HG02623 (cell line): ENCODE measurements at regions not wholly inside any gene's neighbourhood (a gene's known extent, or its start where the extent isn't known, plus 50 kb on each side); places are given as distances from the start of the nearest gene placed in this dataset.

Experiments
- ATAC-seq: cut with Tn5 transposase; IDR thresholded peaks from one replicate; pipeline ENCODE4 v1.9.1; 2021; ENCODE audit warnings: moderate library complexity; ENCODE audit not compliant: unreplicated experiment

GRCh38 chr4:163582703-163583102, 88.2 kb downstream of the TMA16 start:
- no peak for ATAC-seq

DNA sequence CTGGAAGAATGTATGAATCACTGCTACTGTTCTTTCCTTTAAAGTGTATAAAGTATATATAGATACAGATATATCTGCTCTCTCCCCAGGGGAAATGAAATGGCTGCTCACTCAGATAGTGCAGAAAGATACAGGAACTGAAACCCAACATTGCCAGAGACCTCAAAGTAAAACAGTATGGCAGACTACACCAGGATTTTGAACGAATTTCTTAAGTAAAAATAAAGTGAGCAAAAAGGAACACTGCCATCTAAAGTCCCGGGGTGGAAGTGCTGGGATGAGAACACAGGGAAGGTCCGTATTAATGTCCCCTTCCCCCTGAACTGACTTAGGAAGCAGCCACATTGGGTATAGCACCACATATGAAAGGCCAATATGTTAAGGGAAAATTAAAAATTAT, 93.4 kb downstream of the TMA16 start:
- ATAC-seq, result peak; percentile 46

GRCh38 chr4:163588532-163588931, 94.0 kb downstream of the TMA16 start:
- ATAC-seq, result no peak

GRCh38 chr4:163590103-163590502, 95.6 kb downstream of the TMA16 start:
- ATAC-seq, result peak; percentile 24

- peak; percentile 0 for ATAC-seq
Observed at GRCh38 chr4:163590619-163591264, 96.3 kb downstream of the TMA16 start.

DNA sequence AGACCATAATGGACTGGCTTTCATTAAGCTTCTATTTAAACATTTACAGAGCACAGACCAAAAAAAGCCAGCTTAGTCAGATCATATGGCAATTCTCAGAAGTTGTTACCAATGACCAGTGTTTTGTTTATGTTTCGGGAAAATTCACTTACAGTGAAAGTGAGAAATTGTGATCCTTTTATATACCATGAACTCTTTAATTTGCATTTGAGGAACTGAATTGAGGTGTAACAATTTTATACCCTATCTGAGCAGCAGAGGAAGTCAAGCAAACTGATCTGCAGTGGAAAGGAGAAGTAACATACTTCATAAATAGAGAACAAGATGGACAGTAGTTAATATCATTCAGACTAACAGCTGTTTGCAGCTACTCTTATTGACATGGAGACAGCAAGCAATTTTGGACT, 97.1 kb downstream of the TMA16 start:
- peak; percentile 80 for ATAC-seq

- ATAC-seq, result no peak
Observed at GRCh38 chr4:163592212-163592611, 97.7 kb downstream of the TMA16 start.

DNA sequence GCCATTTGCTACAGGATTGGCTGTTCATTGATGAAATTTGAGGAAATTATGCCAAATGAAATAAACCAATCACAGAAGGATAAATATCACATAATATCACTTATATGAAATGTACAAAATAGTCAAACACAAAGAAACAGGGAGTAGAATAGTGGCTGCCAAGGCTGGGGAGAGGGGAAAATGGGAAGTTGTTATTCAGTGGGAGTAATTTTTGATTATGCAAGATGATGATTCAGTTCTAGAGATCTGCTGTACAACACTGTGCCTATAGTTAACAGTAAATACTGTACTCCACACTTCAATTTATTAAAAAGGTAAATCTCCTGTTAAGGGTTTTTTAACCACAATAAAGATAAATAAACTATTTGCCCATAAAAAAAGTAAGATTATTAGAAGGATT, 101.1 kb downstream of the TMA16 start:
- no peak for ATAC-seq

DNA sequence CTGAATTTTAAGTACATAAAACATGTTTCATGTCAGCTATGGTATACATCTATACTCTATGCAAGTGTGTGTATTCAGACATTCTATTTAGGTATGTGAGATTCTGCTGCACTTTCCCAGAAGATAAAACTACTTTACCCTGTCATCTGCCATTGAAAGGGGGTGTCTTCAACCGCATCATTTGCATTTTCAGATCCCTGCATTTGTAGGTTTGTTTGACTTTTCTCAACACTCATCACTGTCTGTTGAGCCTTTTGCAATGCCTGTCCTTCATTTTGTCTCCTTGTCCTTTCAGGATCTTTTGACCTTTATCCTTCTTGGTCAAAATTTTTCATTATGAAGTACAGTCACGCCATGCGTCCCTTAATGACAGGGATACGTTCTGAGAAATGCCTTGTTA, 103.5 kb downstream of the TMA16 start:
- peak; percentile 63 for ATAC-seq

DNA sequence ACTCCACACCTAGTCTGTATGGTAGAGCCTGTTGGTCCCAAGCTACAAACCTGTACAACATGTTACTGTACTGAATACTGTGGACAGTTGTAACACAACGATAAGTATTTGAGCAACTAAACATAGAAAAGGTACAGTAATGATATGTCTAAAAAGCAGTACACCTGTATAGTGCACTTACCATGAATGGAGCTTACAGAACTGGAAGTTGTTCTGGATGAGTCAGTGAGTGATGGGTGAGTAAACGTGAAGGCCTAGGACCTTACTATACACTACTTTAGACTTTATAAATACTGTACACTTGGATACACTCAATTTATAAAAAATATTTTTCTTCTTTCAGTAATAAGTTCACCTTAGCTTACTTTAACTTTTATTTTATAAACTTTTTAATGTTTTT, 104.0 kb downstream of the TMA16 start:
- peak; percentile 25 for ATAC-seq

- peak; percentile 42 for ATAC-seq
Observed at GRCh38 chr4:163600727-163601126, 106.2 kb downstream of the TMA16 start.

DNA sequence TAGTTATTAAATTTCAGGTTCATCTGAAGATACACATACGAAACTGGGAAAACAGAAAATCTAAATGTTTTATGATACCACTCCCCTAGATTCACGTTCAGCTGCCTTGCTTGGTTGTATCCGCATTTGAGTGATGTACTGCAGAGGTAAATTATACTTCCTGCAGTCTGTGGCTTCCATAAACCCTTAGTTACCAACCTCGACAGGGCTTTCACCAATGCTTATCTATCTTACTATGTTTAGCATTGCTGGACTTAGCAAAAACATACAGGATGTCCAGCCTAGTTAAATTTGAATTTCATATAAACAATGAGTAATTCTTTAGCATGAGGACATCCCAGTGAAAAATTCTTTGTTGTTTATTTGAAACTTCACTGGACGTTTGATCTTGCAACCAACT, 108.8 kb downstream of the TMA16 start:
- no peak for ATAC-seq

DNA sequence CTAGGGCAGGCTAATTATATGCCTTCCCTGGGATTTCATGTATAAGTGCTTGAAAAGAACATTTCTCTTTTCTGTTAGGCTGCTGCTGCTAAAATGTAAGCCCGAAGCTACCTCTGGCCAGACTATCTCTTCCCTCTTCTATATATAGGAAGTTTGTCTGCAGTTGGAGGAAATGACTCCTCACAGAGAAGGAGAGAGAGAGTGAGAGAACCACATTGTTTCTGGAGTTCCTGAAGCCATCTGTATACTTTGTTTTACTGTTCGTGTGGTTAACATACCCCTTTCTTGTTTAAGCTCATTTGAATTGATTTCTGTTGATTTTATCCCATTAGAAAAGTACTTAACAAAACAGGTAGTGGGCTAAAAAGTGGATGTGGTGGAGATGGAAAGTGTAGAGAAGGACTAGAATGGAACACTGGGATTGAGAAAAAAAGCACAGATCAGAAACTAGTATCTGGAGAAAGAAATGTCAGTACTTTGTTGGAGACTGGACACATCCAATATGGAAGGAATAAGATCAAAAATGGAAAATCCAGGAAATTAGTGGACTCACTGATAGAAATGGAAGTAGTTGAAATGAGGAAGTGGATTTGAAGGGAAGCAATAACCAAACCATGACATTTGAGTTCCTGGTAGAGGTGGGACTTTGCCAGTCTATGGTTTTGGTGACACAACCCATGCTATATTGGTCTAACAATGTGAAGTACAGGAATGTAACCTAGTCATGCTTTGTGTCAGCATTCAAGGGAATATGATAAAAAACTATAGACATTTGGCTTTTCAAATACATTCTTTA, 112.6 kb downstream of the TMA16 start:
- no peak for ATAC-seq

DNA sequence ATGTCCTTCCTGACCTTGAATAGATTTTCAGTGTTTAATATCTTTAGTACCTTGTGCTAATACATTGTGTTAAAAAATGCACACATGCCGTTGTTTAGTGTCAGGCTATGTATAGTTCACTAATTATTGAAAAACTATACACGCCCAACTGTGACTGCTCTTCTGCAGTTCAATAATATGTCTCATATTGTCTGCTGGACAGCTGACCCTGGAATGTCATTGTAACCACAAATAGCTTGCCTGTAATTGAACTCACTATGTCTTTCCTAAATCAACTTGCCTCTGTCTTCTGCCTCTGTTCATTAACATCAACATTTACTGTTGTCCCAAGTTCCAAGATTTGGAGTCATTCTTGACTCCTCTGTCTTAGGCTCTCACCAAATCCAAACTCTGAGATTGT, 114.5 kb downstream of the TMA16 start:
- ATAC-seq, result no peak

- ATAC-seq, result no peak
Observed at GRCh38 chr4:163610648-163611047, 116.2 kb downstream of the TMA16 start.

- ATAC-seq, result no peak
Observed at GRCh38 chr4:163611182-163611581, 116.7 kb downstream of the TMA16 start.

GRCh38 chr4:163611784-163612445, 117.4 kb downstream of the TMA16 start:
- peak; percentile 63 for ATAC-seq

GRCh38 chr4:163612762-163613161, 118.3 kb downstream of the TMA16 start:
- no peak for ATAC-seq

- ATAC-seq, result no peak
Observed at GRCh38 chr4:163613383-163613782, 118.9 kb downstream of the TMA16 start.

GRCh38 chr4:163614866-163615265, 120.4 kb downstream of the TMA16 start:
- no peak for ATAC-seq

GRCh38 chr4:163618845-163619244, 124.4 kb downstream of the TMA16 start:
- ATAC-seq, result peak; percentile 65

- ATAC-seq, result no peak
Observed at GRCh38 chr4:163620738-163621137, 126.2 kb downstream of the TMA16 start.
